Stimulated activated CD8-positive, alpha-beta memory T cell treated with anti-CD3 and anti-CD28 coated beads, Interleukin-15, amount 100 ng/mL, for 4 hours (primary cell): ENCODE measurements at regions not wholly inside any gene's neighbourhood (a gene's known extent, or its start where the extent isn't known, plus 50 kb on each side); places are given as distances from the start of the nearest gene placed in this dataset.
"Not testable (repeated sequence)": the region's sequence is repeated elsewhere in the genome, so short reads cannot be mapped to it uniquely, and the experiment has no call there.

ENCODE experiments used
- DNase-seq, 2 donors: peaks; one replicate each; pipeline ENCODE4 v3.0.0-alpha.2; 2020; ENCODE audit warnings: low read depth in 2 of 2

GRCh38 chr14:37650356-37651037 is 55.1 kb downstream of the TTC6 start:
- DNase-seq: no peak

GRCh38 chr14:37652042-37652441 is 56.6 kb downstream of the TTC6 start:
- no peak for DNase-seq

DNA sequence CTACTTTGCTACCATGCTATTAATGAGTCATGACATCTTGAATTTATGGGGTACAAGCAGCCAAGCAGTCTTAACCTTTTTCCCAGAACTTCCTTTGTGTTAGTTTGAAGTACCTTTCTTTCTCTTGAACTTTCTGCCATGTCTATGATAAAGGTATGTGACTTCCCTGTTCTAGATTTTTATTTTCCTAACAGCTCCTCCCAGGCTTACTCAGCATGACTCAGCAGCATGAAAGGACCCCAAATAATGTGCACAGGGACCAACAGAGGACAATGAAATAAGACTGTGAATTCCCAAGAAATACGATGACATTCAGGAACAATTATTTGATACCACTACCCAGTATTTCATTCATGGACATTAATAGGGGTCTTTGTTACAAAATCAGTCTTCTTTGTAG is 60.0 kb downstream of the TTC6 start:
- DNase-seq: no peak

- DNase-seq: no peak
Measured at GRCh38 chr14:37658156-37658555, 62.7 kb downstream of the TTC6 start.

DNA sequence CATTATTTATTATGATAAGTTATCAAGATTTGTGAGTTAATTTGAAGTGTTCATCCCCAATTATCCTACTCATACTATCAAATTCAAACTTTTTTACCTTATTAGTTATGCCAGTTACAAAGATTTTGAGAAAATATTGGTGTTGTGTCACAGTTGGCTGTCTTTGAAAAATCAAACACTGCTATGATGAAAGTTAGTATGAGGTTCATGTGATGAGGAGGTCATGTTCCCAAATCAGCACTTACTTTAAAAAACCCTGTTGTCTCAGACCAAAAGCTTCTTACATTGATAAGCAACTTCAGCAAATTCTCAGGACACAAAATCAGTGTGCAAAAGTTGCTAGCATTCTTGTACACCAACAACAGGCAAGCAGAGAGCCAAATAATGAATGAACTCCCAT is 68.1 kb downstream of the TTC6 start:
- no peak for DNase-seq

GRCh38 chr14:37665479-37665878 is 70.0 kb downstream of the TTC6 start:
- no peak for DNase-seq

DNA sequence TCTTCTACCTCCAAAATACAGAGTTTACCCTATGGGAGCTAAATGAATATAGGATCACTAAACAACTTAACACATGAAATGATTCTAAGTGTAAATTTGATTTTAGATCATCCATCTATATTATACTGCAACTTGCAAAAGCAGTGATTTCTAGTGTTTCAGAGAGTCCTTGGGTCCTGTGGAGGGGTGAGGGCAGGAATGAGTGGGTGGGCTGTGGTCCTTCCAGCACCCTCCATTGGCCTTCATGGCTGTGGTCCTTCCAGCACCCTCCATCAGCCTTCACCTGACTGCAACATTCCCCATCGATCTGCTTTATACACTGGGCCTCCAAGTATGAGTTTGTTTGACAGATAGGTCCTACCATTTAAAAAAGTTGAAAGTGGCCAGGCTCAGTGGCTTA is 70.5 kb downstream of the TTC6 start:
- no peak for DNase-seq

DNA sequence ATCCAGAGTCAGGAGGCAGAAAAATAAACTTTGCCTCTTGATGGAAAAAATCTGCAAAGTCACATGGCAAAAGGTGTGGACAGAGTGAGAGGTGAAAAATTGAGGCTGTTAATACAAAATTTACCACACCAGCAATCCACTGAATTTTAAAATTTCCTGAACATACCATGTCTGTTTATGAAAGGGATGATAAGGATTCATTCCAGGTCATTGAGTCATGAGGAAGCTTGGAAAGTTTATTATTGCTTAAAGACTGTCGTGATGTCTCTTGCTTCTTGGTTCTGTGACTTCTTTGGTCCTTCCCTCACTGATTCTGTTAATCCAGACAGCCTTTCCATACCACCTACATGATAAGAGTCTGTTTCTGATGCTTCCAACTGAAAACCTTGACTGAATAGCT is 73.2 kb downstream of the TTC6 start:
- no peak for DNase-seq

DNA sequence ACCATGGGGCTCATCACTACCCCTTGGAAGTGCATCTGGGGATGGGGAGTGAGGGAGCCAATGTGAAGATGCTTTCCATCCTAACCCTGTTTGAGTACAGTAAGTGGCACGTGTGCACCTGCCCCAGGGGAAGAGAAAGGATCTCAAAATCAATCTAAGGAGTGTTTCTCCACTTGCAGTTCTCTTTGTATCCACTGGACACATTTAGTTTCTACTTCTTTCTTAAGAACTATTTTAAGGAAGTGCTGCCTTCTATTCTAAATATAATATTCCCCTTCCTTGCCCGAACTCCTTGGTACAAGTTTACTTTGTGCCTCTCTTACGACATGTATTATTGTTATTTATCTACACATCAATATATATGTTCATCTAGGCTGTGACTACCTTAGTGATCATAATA is 73.8 kb downstream of the TTC6 start:
- no peak for DNase-seq

- DNase-seq: no peak
Measured at GRCh38 chr14:37673439-37673838, 78.0 kb downstream of the TTC6 start.

DNA sequence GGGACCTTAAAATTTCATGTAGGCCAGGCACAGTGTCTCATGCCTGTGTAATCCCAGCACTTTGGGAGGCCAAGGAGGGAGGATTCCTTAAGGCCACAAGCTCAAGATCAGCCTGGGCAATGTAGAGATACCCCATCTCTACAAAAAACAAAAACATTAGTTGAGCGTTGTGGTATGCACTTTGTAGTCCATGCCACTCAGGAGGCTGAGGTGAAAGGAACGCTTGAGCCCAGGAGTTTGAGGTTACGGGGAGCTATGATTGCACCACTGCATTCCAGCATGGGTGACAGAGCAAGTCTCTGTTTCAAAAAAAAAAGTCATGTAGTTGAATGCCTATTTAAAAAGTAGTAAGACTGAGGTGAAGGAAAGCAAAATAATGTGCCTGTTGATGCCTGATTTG is 83.5 kb downstream of the TTC6 start:
- no peak for DNase-seq

GRCh38 chr14:37681486-37681885 is 86.1 kb downstream of the TTC6 start:
- DNase-seq: no peak

- DNase-seq: not testable (repeated sequence)
Measured at GRCh38 chr14:37692680-37693079, 97.3 kb downstream of the TTC6 start.

GRCh38 chr14:37693420-37693819 is 98.0 kb downstream of the TTC6 start:
- DNase-seq: not testable (repeated sequence)

- DNase-seq: no peak
Measured at GRCh38 chr14:37695866-37696265, 100.4 kb downstream of the TTC6 start.

DNA sequence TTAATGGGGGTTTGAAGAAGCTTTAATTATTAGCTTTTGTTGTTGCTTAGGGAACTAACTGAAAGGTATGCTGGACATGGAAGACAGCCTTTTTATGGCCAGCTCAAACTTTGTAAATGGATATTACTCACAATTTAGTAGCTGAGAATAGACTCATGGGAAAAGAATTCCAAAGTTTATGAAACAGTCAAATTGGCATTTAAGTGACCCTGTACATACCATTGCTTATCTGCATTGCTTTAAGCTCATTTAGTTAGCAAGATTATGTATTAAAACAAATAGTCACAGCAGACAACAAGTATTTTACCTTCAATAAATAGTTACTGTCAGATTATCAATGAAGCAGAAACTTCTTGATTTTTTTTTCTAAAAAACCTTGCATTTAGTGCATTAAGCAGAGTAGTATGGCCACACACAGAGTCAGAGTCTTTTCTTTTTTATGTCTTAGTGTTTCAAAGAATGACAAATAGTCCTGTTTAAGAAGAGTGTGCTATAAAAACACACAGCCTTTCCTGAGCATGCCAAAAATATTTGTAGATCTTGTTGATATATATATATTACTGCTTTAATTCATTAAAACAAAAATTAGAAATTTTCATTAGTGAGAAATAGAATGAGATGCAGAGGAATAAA is 102.2 kb downstream of the TTC6 start:
- no peak for DNase-seq

DNA sequence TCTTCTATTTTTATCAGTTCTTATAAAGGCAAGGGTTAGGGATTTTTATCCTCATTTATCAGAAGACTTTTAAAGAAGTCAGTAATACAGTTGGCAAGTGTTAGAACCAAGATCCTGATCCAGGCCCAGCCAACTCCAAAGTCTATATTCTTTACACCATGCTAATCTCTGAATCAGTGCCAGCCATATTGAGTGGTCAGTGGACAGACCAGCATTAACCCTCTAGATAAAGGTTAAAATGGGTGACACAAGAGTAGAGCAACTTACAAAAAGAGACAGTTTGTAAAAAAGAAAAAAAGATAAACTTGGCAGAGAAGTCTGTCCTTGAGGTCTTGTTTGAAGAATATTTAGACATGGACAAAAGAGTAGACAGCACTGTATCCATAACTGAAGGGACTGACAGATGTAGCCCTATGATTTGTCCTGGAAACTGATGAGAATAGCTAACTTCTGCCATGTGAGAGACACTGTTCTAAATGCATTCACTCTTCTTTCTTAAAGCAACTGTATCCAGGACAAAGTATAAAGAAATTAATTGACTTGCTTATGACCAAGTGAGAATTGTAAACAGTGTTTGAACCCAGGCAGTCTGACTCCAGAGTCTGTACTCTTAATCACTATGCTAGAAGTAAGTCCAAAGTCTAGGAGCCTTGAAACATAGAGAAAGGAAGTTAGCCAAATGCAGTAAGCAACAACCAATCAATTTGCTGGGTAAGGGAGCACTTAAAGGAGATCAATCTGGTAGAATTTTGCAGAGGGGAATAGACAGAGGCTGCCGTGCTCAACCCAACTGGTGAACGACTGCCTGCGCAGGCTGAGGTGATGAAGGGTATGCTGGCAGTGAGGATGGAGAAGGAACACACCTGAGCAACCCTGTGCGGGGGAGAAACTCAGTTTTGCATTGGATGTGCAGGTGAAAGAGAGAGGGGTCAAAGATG is 103.7 kb downstream of the TTC6 start:
- no peak for DNase-seq

- no peak for DNase-seq
Measured at GRCh38 chr14:37707716-37708115, 112.3 kb downstream of the TTC6 start.

- no peak for DNase-seq
Measured at GRCh38 chr14:37708481-37708880, 113.1 kb downstream of the TTC6 start.

GRCh38 chr14:37709419-37710195 is 114.2 kb downstream of the TTC6 start:
- no peak for DNase-seq

DNA sequence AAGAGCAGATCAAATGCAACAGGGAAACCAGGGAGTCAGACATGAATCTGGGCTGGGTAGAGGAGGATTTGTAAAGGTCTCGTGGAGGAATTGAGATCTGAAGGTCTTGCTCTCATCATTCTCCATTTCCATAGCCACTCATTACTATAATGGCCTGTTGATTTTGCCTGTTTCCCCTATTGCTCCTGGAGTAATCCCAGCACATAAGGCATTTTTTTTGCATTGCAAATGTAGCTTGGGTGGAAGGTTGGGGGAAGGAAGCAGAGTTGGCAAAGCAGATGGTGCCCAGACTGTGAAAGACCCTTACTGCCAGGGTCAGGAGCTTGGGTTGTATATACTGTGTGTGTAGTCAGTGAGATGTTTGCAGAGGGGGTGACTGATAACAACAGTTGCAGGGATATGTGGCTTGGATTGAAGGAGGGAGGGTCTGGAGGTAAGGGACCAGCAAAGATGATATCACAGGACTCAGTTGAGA is 116.0 kb downstream of the TTC6 start:
- no peak for DNase-seq
